GM12892 (cell line): ENCODE measurements at regions not wholly inside any gene's neighbourhood (a gene's known extent, or its start where the extent isn't known, plus 50 kb on each side); places are given as distances from the start of the nearest gene placed in this dataset.

Experiments
- POLR2A ChIP-seq: IDR thresholded peaks from 2 replicates; pipeline ENCODE4 v1.6.1; 2011; ENCODE audit warnings: low read depth, low read length, control low read depth
- POLR2AphosphoS5 ChIP-seq: IDR thresholded peaks from 2 replicates; pipeline ENCODE4 v1.6.1; 2011; ENCODE audit warnings: low read depth, low read length, control low read depth
- TAF1 ChIP-seq: IDR thresholded peaks from 2 replicates; pipeline ENCODE4 v1.6.1; 2011; ENCODE audit warnings: low read depth, mild to moderate bottlenecking, control low read depth, low read length, borderline replicate concordance

- no peak for TF ChIP-seq POLR2AphosphoS5
- TF ChIP-seq POLR2A, result no peak
- no peak for TF ChIP-seq TAF1
Observed at GRCh38 chr2:84299211-84299775, 159.8 kb downstream of the SUCLG1 start.
